IPS-15b (cell line): ENCODE measurements at regions not wholly inside any gene's neighbourhood (a gene's known extent, or its start where the extent isn't known, plus 50 kb on each side); places are given as distances from the start of the nearest gene placed in this dataset.

Source experiments
- H3K27me3 ChIP-seq: one replicate; pipeline ENCODE4 v1.6.1; 2013; ENCODE audit warnings: low read length; ENCODE audit not compliant: control insufficient read depth, insufficient read depth
- H3K36me3 ChIP-seq: one replicate; pipeline ENCODE4 v1.6.1; 2013; ENCODE audit warnings: low read length; ENCODE audit not compliant: control insufficient read depth, insufficient read depth
- H3K4me1 ChIP-seq: one replicate; pipeline ENCODE4 v1.6.1; 2013; ENCODE audit warnings: mild to moderate bottlenecking, low read length; ENCODE audit not compliant: control insufficient read depth, insufficient read depth
- H3K4me3 ChIP-seq: one replicate; pipeline ENCODE4 v1.5.1; 2013; ENCODE audit warnings: low read depth, low read length
- H3K9ac ChIP-seq: one replicate; pipeline ENCODE4 v1.6.1; 2013; ENCODE audit warnings: low read depth, mild to moderate bottlenecking, low read length
- H3K9me3 ChIP-seq: one replicate; pipeline ENCODE4 v1.6.1; 2013; ENCODE audit warnings: mild to moderate bottlenecking, low read length; ENCODE audit not compliant: control insufficient read depth, insufficient read depth

- H3K36me3 ChIP-seq, result no peaks in the 10 kb centered on the region
- peaks cover 12% of the 10 kb centered on the region for H3K4me1 ChIP-seq
- H3K4me3 ChIP-seq, result no peak overlapping the region
- no peaks in the 10 kb centered on the region for H3K9me3 ChIP-seq
- H3K9ac ChIP-seq, result no peak overlapping the region
- H3K27me3 ChIP-seq, result no peaks in the 10 kb centered on the region
These were observed 489.0 kb downstream of the NPIPA7 start for GRCh38 chr16:16867973-16868372.

- H3K4me1 ChIP-seq, result peaks cover 12% of the 10 kb centered on the region
- no peak overlapping the region for H3K4me3 ChIP-seq
- H3K27me3 ChIP-seq, result no peaks in the 10 kb centered on the region
- no peak overlapping the region for H3K9ac ChIP-seq
- no peaks in the 10 kb centered on the region for H3K9me3 ChIP-seq
- H3K36me3 ChIP-seq, result no peaks in the 10 kb centered on the region
These were observed 489.8 kb downstream of the NPIPA7 start for GRCh38 chr16:16868727-16869126.

DNA sequence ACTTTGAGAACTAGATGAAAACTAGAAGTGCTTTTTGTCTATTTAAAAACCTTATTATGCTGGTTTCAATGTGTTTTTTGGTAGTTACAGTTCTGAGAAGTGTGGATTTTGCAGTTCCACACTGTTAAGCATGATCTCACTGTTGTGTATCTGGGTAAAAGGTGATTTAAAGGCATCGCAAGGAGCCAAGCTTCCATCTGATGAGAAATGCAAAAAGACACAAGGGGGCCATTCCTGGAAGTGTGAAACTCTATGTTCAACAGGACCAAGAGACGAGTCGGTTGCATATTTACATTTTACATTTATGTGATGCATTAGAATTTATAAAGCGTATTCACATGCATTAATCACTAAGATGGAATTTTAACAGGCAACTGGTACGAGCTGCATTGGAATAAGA is 490.8 kb downstream of the NPIPA7 start:
- Histone ChIP-seq H3K27me3 (no peaks in the 10 kb centered on the region), H3K9me3 (no peaks in the 10 kb centered on the region), H3K4me3 (no peak overlapping the region), H3K4me1 (peaks cover 17% of the 10 kb centered on the region), H3K36me3 (no peaks in the 10 kb centered on the region), H3K9ac (no peak overlapping the region)

DNA sequence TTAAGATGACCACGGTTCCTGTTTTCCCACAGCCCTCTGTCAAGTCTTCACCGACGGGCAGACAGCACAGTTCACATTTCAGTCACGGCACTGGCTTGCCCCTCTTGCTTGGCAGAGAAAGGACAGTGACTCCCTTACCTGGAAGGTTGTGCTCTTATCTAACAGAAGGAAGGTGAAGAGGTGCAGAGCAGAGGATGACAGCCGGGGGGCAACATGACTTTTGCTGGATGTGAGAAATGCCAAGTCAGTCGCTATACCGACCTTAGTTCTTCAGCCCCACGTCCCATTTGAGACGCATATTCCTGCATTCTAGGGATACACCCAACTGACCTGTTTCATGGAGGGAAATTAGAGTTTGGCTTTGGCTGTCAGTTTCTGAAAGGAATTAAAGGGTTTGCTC is 492.3 kb downstream of the NPIPA7 start:
- H3K4me3 ChIP-seq, result no peak overlapping the region
- H3K9ac ChIP-seq, result no peak overlapping the region
- no peaks in the 10 kb centered on the region for H3K27me3 ChIP-seq
- peaks cover 17% of the 10 kb centered on the region for H3K4me1 ChIP-seq
- H3K9me3 ChIP-seq, result no peaks in the 10 kb centered on the region
- H3K36me3 ChIP-seq, result no peaks in the 10 kb centered on the region

DNA sequence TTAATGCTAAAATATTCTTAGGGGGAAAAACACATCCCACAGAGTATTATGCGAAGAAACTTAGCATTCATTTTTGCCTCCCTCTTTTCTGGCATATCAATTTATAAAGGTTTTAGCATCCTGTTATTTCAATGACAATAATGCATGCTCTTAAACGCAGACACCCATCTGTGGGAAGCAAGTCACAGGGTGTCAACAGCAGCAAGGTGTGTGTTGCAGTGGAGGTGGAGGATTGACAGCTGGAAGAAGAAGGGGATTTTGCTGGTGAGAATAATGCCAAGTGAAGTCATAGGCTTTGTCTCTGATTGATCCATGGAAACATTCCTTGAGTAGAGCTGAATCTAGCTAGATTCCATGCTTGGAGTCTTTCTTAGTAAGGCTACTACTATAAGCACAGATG is 498.1 kb downstream of the NPIPA7 start:
- Histone ChIP-seq H3K27me3 (no peaks in the 10 kb centered on the region), H3K9ac (no peak overlapping the region), H3K4me3 (no peak overlapping the region), H3K4me1 (peaks cover 10% of the 10 kb centered on the region), H3K9me3 (no peaks in the 10 kb centered on the region), H3K36me3 (no peaks in the 10 kb centered on the region)

DNA sequence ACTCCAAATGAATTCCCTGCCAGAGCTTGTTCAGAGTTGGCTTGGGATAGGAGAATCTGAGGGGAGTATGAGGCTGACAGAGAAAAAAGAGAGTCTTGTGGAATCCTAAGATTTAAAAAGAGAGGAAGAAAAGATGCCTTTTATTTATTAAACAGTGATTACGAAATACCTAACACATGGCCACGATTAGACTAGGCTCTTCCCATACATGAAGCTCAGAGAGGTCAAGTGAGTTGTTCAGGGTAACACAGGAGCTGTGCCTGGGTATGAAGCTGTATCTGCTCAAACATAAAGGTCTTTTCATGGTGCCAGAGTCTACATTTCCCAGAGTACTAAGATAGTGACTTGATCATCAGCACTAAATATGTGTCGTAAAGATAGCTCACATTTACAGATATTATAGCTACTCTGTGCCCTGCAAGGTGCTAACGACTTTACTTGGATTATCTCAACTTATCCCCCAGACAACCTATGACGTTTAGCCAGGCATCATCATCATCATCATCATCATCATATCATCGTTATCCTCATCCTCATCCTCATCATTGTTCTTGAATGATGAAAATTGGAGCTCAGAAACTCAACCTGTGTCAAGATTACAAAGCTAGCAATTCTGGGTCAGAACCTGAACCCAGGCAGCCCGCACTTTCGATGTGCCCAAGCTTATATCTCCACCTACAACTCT is 500.8 kb downstream of the NPIPA7 start:
- H3K36me3 ChIP-seq, result no peaks in the 10 kb centered on the region
- H3K27me3 ChIP-seq, result no peaks in the 10 kb centered on the region

DNA sequence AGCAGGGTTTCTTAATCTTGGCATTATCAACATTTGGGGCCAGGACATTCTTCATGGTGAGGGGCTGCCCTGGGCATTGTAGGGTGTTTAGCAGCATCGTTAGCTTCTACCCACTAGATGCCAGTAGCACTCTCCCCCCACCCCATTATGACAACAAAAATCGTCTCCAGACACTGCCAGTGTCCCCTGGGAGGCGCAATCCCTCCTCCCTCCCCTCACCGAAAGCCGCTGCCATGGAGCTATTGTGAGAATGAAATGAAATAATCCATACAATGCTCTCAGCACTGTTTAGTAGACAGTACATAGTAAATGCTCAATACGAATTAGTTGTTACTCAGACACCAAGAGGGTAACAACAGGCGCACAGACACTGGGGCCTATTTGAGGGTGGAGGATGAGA is 502.9 kb downstream of the NPIPA7 start:
- Histone ChIP-seq H3K4me1 (peaks cover 5% of the 10 kb centered on the region), H3K9ac (no peak overlapping the region), H3K36me3 (no peaks in the 10 kb centered on the region), H3K4me3 (no peak overlapping the region), H3K27me3 (no peaks in the 10 kb centered on the region), H3K9me3 (no peaks in the 10 kb centered on the region)

More for the DNA sequence above, 500.8 kb downstream of the NPIPA7 start:
- Histone ChIP-seq H3K9ac (no peak overlapping the region), H3K4me1 (peaks cover 5% of the 10 kb centered on the region), H3K4me3 (no peak overlapping the region), H3K9me3 (no peaks in the 10 kb centered on the region)

GRCh38 chr16:16882766-16883165 is 503.8 kb downstream of the NPIPA7 start:
- no peak overlapping the region for H3K9ac ChIP-seq
- no peaks in the 10 kb centered on the region for H3K27me3 ChIP-seq
- H3K9me3 ChIP-seq, result no peaks in the 10 kb centered on the region
- H3K36me3 ChIP-seq, result no peaks in the 10 kb centered on the region
- H3K4me3 ChIP-seq, result no peak overlapping the region
- H3K4me1 ChIP-seq, result peaks cover 5% of the 10 kb centered on the region

- peaks cover 5% of the 10 kb centered on the region for H3K4me1 ChIP-seq
- H3K27me3 ChIP-seq, result no peaks in the 10 kb centered on the region
- no peak overlapping the region for H3K9ac ChIP-seq
- H3K9me3 ChIP-seq, result no peaks in the 10 kb centered on the region
- no peaks in the 10 kb centered on the region for H3K36me3 ChIP-seq
- H3K4me3 ChIP-seq, result no peak overlapping the region
These were observed 505.5 kb downstream of the NPIPA7 start for GRCh38 chr16:16884451-16884850.

- no peaks in the 10 kb centered on the region for H3K9me3 ChIP-seq
- H3K36me3 ChIP-seq, result no peaks in the 10 kb centered on the region
- H3K9ac ChIP-seq, result no peak overlapping the region
- H3K27me3 ChIP-seq, result no peaks in the 10 kb centered on the region
- no peak overlapping the region for H3K4me3 ChIP-seq
- no peaks in the 10 kb centered on the region for H3K4me1 ChIP-seq
These were observed 508.3 kb downstream of the NPIPA7 start for GRCh38 chr16:16887193-16887592.

DNA sequence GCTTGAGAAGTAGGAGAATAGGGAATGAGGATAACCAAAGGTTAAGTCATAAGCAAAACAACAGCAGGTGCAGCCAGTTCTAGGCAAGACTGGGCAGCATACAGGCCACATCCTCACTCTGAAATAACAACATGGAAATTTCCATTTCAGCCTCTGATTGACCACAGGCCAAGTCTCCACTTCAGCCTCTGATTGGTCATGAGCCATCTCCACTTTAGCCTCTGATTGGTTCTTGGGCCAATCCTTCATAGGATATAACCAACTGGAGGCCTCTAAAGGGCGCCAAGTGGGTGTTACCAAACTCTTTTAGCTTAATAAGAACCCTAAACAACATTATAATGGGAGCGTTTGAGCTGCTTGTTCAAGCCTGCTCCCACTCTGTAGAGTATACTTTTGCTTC is 512.0 kb downstream of the NPIPA7 start:
- Histone ChIP-seq H3K36me3 (no peaks in the 10 kb centered on the region), H3K9ac (no peak overlapping the region), H3K4me3 (no peak overlapping the region), H3K27me3 (no peaks in the 10 kb centered on the region), H3K9me3 (no peaks in the 10 kb centered on the region), H3K4me1 (no peaks in the 10 kb centered on the region)

DNA sequence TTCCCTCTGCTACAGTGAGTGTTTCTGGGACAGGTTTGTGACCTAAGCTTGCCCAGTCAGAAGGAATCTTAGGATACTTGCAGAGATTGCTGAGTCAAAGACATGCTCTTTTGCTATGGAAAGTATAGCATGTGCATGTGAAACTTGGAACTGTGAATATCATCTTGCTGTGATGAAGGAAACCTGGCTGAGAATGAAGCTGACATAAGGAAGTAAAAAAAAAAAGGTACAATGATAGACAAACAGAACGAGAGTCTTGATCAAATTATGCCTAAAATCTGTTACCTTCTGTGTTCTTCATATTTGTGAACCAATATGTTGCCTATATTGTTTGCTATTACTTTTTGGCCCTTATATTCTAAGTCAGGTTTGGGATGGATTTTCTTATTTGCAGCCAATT is 525.7 kb downstream of the NPIPA7 start:
- Histone ChIP-seq H3K9me3 (no peaks in the 10 kb centered on the region), H3K9ac (no peak overlapping the region), H3K4me3 (no peak overlapping the region), H3K27me3 (no peaks in the 10 kb centered on the region), H3K4me1 (no peaks in the 10 kb centered on the region), H3K36me3 (no peaks in the 10 kb centered on the region)
